Medulla oblongata (tissue), 1 donor: ENCODE measurements at regions not wholly inside any gene's neighbourhood (a gene's known extent, or its start where the extent isn't known, plus 50 kb on each side); places are given as distances from the start of the nearest gene placed in this dataset.

Source experiments
- DNase-seq: peaks from one replicate; pipeline ENCODE4 v3.0.0-alpha.2; 2015; ENCODE audit errors: extremely low spot score

GRCh38 chr9:10674586-10674985 lies 61.8 kb upstream of the PTPRD start:
- no peak for DNase-seq

GRCh38 chr9:10678010-10678409 lies 65.2 kb upstream of the PTPRD start:
- DNase-seq: no peak

- no peak for DNase-seq
Measured at GRCh38 chr9:10678790-10679189, 66.0 kb upstream of the PTPRD start.

GRCh38 chr9:10686943-10687342 lies 74.1 kb upstream of the PTPRD start:
- DNase-seq: no peak

GRCh38 chr9:10690546-10690945 lies 77.7 kb upstream of the PTPRD start:
- DNase-seq: no peak

- DNase-seq: no peak
Measured at GRCh38 chr9:10697044-10697443, 84.2 kb upstream of the PTPRD start.

- DNase-seq: no peak
Measured at GRCh38 chr9:10700291-10700690, 87.5 kb upstream of the PTPRD start.

- no peak for DNase-seq
Measured at GRCh38 chr9:10700915-10701314, 88.1 kb upstream of the PTPRD start.

GRCh38 chr9:10701906-10702305 lies 89.1 kb upstream of the PTPRD start:
- DNase-seq: no peak

GRCh38 chr9:10703139-10703538 lies 90.3 kb upstream of the PTPRD start:
- DNase-seq: no peak

GRCh38 chr9:10704720-10705119 lies 91.9 kb upstream of the PTPRD start:
- DNase-seq: no peak

GRCh38 chr9:10705383-10705782 lies 92.6 kb upstream of the PTPRD start:
- DNase-seq: peak; percentile 4

GRCh38 chr9:10706788-10707187 lies 94.0 kb upstream of the PTPRD start:
- no peak for DNase-seq

GRCh38 chr9:10721301-10721700 lies 108.5 kb upstream of the PTPRD start:
- DNase-seq: no peak

- no peak for DNase-seq
Measured at GRCh38 chr9:10729213-10729612, 116.4 kb upstream of the PTPRD start.

GRCh38 chr9:10744669-10745068 lies 131.9 kb upstream of the PTPRD start:
- DNase-seq: no peak

GRCh38 chr9:10753474-10753873 lies 140.7 kb upstream of the PTPRD start:
- DNase-seq: no peak

- no peak for DNase-seq
Measured at GRCh38 chr9:10764481-10764880, 151.7 kb upstream of the PTPRD start.

GRCh38 chr9:10773136-10773535 lies 160.3 kb upstream of the PTPRD start:
- no peak for DNase-seq

- DNase-seq: no peak
Measured at GRCh38 chr9:10774051-10774450, 161.2 kb upstream of the PTPRD start.

- DNase-seq: no peak
Measured at GRCh38 chr9:10785255-10785654, 172.5 kb upstream of the PTPRD start.

GRCh38 chr9:10793306-10793705 lies 180.5 kb upstream of the PTPRD start:
- no peak for DNase-seq

GRCh38 chr9:10804486-10804885 lies 191.7 kb upstream of the PTPRD start:
- no peak for DNase-seq

- DNase-seq: no peak
Measured at GRCh38 chr9:10806868-10807267, 194.1 kb upstream of the PTPRD start.

GRCh38 chr9:10818206-10818605 lies 205.4 kb upstream of the PTPRD start:
- DNase-seq: no peak
